ENCODE measurements at regions not wholly inside any gene's neighbourhood (a gene's known extent, or its start where the extent isn't known, plus 50 kb on each side); places are given as distances from the start of the nearest gene placed in this dataset.

DNA sequence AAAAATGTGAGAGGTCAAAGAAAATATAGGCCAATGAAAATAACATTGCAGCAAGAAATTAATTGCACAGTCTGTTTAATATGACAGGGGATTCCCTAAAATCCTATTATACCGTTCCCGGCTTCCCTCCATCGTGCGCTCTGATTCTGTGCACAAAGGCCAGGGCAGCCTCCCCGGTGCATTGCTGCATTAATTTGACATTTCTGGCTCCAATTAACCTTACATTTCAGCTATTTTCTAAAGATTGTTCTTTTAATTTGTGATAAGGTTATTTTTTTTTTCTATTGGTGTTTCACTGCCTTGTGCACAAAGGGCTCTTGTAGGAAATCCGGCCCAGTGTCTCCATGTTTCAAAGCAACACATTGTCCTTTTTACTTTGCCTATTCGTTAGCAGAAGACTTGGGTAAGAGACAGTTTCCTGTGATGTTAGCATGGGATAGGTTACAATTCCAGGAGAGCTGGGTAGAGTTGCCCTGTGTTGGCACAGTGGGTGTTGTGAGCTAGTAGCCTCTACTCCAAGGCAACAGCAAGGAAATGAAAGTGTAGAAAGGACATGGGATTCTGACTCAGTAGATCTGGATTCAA, 257.3 kb upstream of the IGF1R start:
- TF ChIP-seq, protein P1, sequence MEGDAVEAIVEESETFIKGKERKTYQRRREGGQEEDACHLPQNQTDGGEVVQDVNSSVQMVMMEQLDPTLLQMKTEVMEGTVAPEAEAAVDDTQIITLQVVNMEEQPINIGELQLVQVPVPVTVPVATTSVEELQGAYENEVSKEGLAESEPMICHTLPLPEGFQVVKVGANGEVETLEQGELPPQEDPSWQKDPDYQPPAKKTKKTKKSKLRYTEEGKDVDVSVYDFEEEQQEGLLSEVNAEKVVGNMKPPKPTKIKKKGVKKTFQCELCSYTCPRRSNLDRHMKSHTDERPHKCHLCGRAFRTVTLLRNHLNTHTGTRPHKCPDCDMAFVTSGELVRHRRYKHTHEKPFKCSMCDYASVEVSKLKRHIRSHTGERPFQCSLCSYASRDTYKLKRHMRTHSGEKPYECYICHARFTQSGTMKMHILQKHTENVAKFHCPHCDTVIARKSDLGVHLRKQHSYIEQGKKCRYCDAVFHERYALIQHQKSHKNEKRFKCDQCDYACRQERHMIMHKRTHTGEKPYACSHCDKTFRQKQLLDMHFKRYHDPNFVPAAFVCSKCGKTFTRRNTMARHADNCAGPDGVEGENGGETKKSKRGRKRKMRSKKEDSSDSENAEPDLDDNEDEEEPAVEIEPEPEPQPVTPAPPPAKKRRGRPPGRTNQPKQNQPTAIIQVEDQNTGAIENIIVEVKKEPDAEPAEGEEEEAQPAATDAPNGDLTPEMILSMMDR (IDR thresholded peaks at IDR 0.05), result no peak
- TF ChIP-seq EP300 (IDR thresholded peaks at IDR 0.05), result no peak

All from suprapubic skin (tissue), 3 donors.